ENCODE measurements at regions not wholly inside any gene's neighbourhood (a gene's known extent, or its start where the extent isn't known, plus 50 kb on each side); places are given as distances from the start of the nearest gene placed in this dataset.

DNA sequence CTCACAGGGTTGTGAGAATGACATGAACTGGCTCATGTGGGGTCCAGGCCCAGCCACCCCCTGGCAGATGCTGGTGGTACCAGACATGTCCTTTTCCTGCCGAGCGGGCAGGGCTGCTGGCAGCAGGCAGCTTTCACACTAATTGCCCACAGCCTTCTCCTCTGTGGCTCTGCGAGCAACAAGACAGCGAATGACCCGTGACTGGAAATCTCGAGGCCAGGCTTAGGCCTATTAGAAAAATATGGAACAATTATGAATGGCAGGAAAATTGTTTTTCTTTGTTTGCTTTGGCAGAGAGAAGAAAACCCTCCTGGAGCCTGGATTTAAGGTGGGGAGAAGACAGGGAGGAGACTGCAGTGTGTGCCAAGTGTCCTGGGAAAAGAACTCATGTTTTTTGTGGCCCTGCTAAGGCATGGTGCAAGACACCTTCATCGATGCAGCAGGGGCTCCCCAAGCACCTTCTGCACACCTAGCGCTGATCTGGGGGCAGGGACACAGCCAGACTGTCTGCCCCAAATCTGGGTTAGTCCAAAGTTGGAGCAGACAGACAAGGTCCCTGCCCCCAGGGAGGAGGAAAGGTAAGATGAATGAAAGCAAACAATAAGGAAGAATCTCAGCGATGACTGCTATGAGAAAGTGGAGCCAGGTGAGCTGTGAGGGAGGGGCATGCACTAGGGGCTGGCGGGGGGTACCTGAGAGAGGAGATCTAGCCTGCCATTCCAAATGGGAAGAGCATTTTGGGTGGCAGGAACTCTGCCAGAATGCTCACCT, 193.8 kb upstream of the TLE3 start:
- in situ Hi-C loops (cut with MboI; ENCODE audit: low sequenced_read_pairs): no loop called here
- Histone ChIP-seq H3K27ac (ENCODE audit: insufficient read depth, low read length) (no peak overlapping the region), H3K14ac (replicated peaks; ENCODE audit: low read depth, low read length) (no peak overlapping the region), H2AK9ac (replicated peaks; ENCODE audit: low read depth, low read length, poor library complexity) (no peak overlapping the region), H3K4me2 (ENCODE audit: low read depth, low read length) (no peak overlapping the region), H4K5ac (ENCODE audit: low read depth, low read length) (no peak overlapping the region), H2BK15ac (ENCODE audit: low read depth, low read length) (no peak overlapping the region), H4K91ac (ENCODE audit: insufficient read depth, low read depth, low read length) (no peak overlapping the region), H3K9me3 (ENCODE audit: control insufficient read depth, insufficient read depth, low read length) (no peaks in the 10 kb centered on the region), H3K9ac (ENCODE audit: low read depth, low read length) (no peak overlapping the region), H2BK5ac (ENCODE audit: low read depth, low read length, poor library complexity, severe bottlenecking) (no peak overlapping the region), H3K79me1 (ENCODE audit: low read depth in 1 of 2, low read length in 2 of 2) (no peaks in the 10 kb centered on the region), H3K4me1 (ENCODE audit: control insufficient read depth, insufficient read depth, low read length) (no peaks in the 10 kb centered on the region), H4K8ac (ENCODE audit: low read depth in 2 of 2, low read length in 2 of 2) (no peak overlapping the region), H3K36me3 (ENCODE audit: control insufficient read depth, insufficient read depth, low read length) (no peaks in the 10 kb centered on the region), H2BK120ac (ENCODE audit: low read depth, low read length) (no peak overlapping the region), H3K4me3 (ENCODE audit: insufficient read depth, low read depth, low read length) (no peak overlapping the region), H3K27me3 (ENCODE audit: control insufficient read depth, insufficient read depth, low read length) (peaks cover 31% of the 10 kb centered on the region), H2AFZ (replicated peaks; ENCODE audit: low read length, poor library complexity) (no peak overlapping the region), H2AK5ac (ENCODE audit: low read depth, low read length) (no peak overlapping the region), H4K20me1 (ENCODE audit: insufficient read depth, low read length) (no peaks in the 10 kb centered on the region), H3K9me1 (ENCODE audit: insufficient read depth, low read length) (0 out of 2 replicates have a peak, but pooled peaks cover 4% of the 10 kb centered on the region), H3K23ac (ENCODE audit: low read depth, low read length) (no peak overlapping the region), H3K4ac (ENCODE audit: low read depth, low read length) (no peak overlapping the region), H3K18ac (ENCODE audit: low read depth, low read length) (no peak overlapping the region), H2BK20ac (ENCODE audit: low read depth, low read length) (no peak overlapping the region), H3K56ac (ENCODE audit: extremely low read depth, insufficient read depth, low read length) (no peak overlapping the region)
- no peak for TF ChIP-seq RAD21 (IDR thresholded peaks at IDR 0.05; ENCODE audit: low read length)
- TF ChIP-seq, protein P1, sequence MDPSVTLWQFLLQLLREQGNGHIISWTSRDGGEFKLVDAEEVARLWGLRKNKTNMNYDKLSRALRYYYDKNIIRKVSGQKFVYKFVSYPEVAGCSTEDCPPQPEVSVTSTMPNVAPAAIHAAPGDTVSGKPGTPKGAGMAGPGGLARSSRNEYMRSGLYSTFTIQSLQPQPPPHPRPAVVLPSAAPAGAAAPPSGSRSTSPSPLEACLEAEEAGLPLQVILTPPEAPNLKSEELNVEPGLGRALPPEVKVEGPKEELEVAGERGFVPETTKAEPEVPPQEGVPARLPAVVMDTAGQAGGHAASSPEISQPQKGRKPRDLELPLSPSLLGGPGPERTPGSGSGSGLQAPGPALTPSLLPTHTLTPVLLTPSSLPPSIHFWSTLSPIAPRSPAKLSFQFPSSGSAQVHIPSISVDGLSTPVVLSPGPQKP (IDR thresholded peaks at IDR 0.05; ENCODE audit: borderline replicate concordance, low read depth, low read length): no peak
- intact Hi-C loops (cut with micrococcal nuclease): no loop called here
- ChIA-PET POLR2A (ENCODE audit: unreplicated experiment) (no interaction called here), CTCF (no interaction called here)
- DNase-seq (no peak), ATAC-seq (ENCODE audit: low read depth) (no peak)
- dilution Hi-C loops (cut with HindIII; ENCODE audit: low sequenced_read_pairs, unreplicated experiment): no loop called here
- no TSS peak for BruUV-seq (replicated peaks)
- 81% methylated on average over 5 of the region's 10 CpGs; no CpG with 5 or more reads in 1 of the 2 experiments for WGBS, 2 experiments (ENCODE audit: extremely low coverage in 2 of 2, insufficient read length in 1 of 2)
